ENCODE measurements at regions not wholly inside any gene's neighbourhood (a gene's known extent, or its start where the extent isn't known, plus 50 kb on each side); places are given as distances from the start of the nearest gene placed in this dataset.

DNA sequence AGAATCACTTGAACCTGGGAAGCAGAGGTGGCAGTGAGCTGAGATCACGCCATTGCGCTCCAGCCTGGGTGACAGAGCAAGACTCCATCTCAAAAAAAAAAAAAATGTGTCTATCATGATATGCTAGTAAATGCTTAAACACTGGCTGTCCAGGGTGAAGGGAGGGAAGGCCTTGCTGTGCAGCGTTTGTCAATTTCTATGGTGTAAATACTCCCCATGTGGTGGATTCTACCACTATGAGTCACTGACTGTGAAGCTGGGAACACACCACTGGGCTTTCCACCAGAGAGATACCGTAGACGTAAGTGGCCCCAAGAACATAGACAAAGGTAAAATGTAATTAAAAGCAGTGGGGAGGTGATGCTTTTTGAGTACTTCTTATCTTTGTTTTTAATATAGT lies 51.3 kb upstream of the LEF1 start:
- no peak overlapping the region for H3K4me3 ChIP-seq
- intact Hi-C loops (cut with DNase I; ENCODE audit: low total_unique reads) = no loop called here
- TF ChIP-seq POLR2AphosphoS5 (IDR thresholded peaks at IDR 0.05) = no peak
- TF ChIP-seq, protein P1, sequence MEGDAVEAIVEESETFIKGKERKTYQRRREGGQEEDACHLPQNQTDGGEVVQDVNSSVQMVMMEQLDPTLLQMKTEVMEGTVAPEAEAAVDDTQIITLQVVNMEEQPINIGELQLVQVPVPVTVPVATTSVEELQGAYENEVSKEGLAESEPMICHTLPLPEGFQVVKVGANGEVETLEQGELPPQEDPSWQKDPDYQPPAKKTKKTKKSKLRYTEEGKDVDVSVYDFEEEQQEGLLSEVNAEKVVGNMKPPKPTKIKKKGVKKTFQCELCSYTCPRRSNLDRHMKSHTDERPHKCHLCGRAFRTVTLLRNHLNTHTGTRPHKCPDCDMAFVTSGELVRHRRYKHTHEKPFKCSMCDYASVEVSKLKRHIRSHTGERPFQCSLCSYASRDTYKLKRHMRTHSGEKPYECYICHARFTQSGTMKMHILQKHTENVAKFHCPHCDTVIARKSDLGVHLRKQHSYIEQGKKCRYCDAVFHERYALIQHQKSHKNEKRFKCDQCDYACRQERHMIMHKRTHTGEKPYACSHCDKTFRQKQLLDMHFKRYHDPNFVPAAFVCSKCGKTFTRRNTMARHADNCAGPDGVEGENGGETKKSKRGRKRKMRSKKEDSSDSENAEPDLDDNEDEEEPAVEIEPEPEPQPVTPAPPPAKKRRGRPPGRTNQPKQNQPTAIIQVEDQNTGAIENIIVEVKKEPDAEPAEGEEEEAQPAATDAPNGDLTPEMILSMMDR (IDR thresholded peaks at IDR 0.05 in 8 of 11, conservative IDR thresholded peaks at IDR 0.05 in 3 of 11) = no peak
- TF ChIP-seq POLR2A (IDR thresholded peaks at IDR 0.05) = no peak
- no peaks in the 10 kb centered on the region for H3K9me3 ChIP-seq
- H3K36me3 ChIP-seq = no peaks in the 10 kb centered on the region
- H3K4me1 ChIP-seq = no peaks in the 10 kb centered on the region
- no peaks in the 10 kb centered on the region for H3K27me3 ChIP-seq (replicated peaks in 1 of 7)
- 91 to 97% (median 94%) methylated on average over 5 of the region's 5 CpGs for WGBS, 5 donors
- no peak overlapping the region for H3K27ac ChIP-seq
- no peak for DNase-seq
